HUES48 (cell line): ENCODE measurements at regions not wholly inside any gene's neighbourhood (a gene's known extent, or its start where the extent isn't known, plus 50 kb on each side); places are given as distances from the start of the nearest gene placed in this dataset.
"Not testable (repeated sequence)": the region's sequence is repeated elsewhere in the genome, so short reads cannot be mapped to it uniquely, and the experiment has no call there.

Experiments
- H3K27ac ChIP-seq: one replicate; pipeline ENCODE4 v1.7.0; 2013; ENCODE audit warnings: low read depth, low read length, inconsistent platforms
- H3K27me3 ChIP-seq: 2 replicates; pipeline ENCODE4 v1.6.1; 2013; ENCODE audit warnings: mild to moderate bottlenecking, low read length; ENCODE audit not compliant: control insufficient read depth, insufficient read depth
- H3K36me3 ChIP-seq: 2 replicates; pipeline ENCODE4 v1.6.1; 2013; ENCODE audit warnings: low read length; ENCODE audit not compliant: control insufficient read depth, insufficient read depth
- H3K4me1 ChIP-seq: 2 replicates; pipeline ENCODE4 v1.6.1; 2013; ENCODE audit warnings: mild to moderate bottlenecking, low read length; ENCODE audit not compliant: control insufficient read depth, insufficient read depth
- H3K4me3 ChIP-seq: 2 replicates; pipeline ENCODE4 v1.5.1; 2013; ENCODE audit warnings: mild to moderate bottlenecking, low read depth, low read length
- H3K9ac ChIP-seq: 2 replicates; pipeline ENCODE4 v1.6.1; 2013; ENCODE audit warnings: mild to moderate bottlenecking, low read depth, low read length, moderate library complexity
- H3K9me3 ChIP-seq: 2 replicates; pipeline ENCODE4 v1.6.1; 2013; ENCODE audit warnings: low read length; ENCODE audit not compliant: control insufficient read depth, insufficient read depth

GRCh38 chr14:71810800-71811199 is 121.4 kb upstream of the RGS6 start:
- H3K36me3 ChIP-seq, H3K9ac ChIP-seq, H3K4me1 ChIP-seq, H3K27me3 ChIP-seq, H3K9me3 ChIP-seq, H3K27ac ChIP-seq, H3K4me3 ChIP-seq: not testable (repeated sequence)

- no peak overlapping the region for H3K4me3 ChIP-seq
Measured at GRCh38 chr14:71812693-71813092, 119.5 kb upstream of the RGS6 start.

GRCh38 chr14:71815110-71815509 is 117.1 kb upstream of the RGS6 start:
- no peaks in the 10 kb centered on the region for H3K27me3 ChIP-seq
- no peak overlapping the region for H3K27ac ChIP-seq
- H3K4me3 ChIP-seq = no peak overlapping the region
- H3K4me1 ChIP-seq = no peaks in the 10 kb centered on the region
- no peak overlapping the region for H3K9ac ChIP-seq
- H3K36me3 ChIP-seq = no peaks in the 10 kb centered on the region
- no peaks in the 10 kb centered on the region for H3K9me3 ChIP-seq

More at GRCh38 chr14:71812693-71813092, 119.5 kb upstream of the RGS6 start:
- Histone ChIP-seq H3K9me3 (no peaks in the 10 kb centered on the region), H3K27ac (no peak overlapping the region), H3K9ac (no peak overlapping the region), H3K27me3 (no peaks in the 10 kb centered on the region), H3K36me3 (no peaks in the 10 kb centered on the region), H3K4me1 (no peaks in the 10 kb centered on the region)

GRCh38 chr14:71824816-71825215 is 107.4 kb upstream of the RGS6 start:
- no peaks in the 10 kb centered on the region for H3K9me3 ChIP-seq
- H3K9ac ChIP-seq = no peak overlapping the region
- no peaks in the 10 kb centered on the region for H3K27me3 ChIP-seq
- no peaks in the 10 kb centered on the region for H3K36me3 ChIP-seq
- peaks cover 9% of the 10 kb centered on the region for H3K4me1 ChIP-seq
- no peak overlapping the region for H3K27ac ChIP-seq
- no peak overlapping the region for H3K4me3 ChIP-seq

GRCh38 chr14:71833476-71833875 is 98.8 kb upstream of the RGS6 start:
- H3K9me3 ChIP-seq = no peaks in the 10 kb centered on the region
- H3K27ac ChIP-seq = no peak overlapping the region
- no peaks in the 10 kb centered on the region for H3K36me3 ChIP-seq
- no peaks in the 10 kb centered on the region for H3K27me3 ChIP-seq
- peaks cover 8% of the 10 kb centered on the region; the same call in 1 of the 2 replicates for H3K4me1 ChIP-seq
- H3K9ac ChIP-seq = no peak overlapping the region
- no peak overlapping the region for H3K4me3 ChIP-seq

GRCh38 chr14:71834284-71835204 is 97.7 kb upstream of the RGS6 start:
- H3K9ac ChIP-seq = no peak overlapping the region
- no peak overlapping the region for H3K4me3 ChIP-seq
- no peaks in the 10 kb centered on the region for H3K27me3 ChIP-seq
- H3K9me3 ChIP-seq = no peaks in the 10 kb centered on the region
- H3K27ac ChIP-seq = no peak overlapping the region
- no peaks in the 10 kb centered on the region for H3K36me3 ChIP-seq
- H3K4me1 ChIP-seq = peaks cover 8% of the 10 kb centered on the region; the same call in 1 of the 2 replicates

- Histone ChIP-seq H3K9ac (no peak overlapping the region), H3K9me3 (peaks cover 5% of the 10 kb centered on the region; the same call in 1 of the 2 replicates), H3K27ac (no peak overlapping the region), H3K27me3 (no peaks in the 10 kb centered on the region), H3K36me3 (no peaks in the 10 kb centered on the region), H3K4me3 (no peak overlapping the region), H3K4me1 (0 out of 2 replicates have a peak, but pooled peaks cover 4% of the 10 kb centered on the region)
Measured at GRCh38 chr14:71852181-71852580, 80.0 kb upstream of the RGS6 start.

GRCh38 chr14:71855399-71856036 is 76.7 kb upstream of the RGS6 start:
- Histone ChIP-seq H3K27me3 (no peaks in the 10 kb centered on the region), H3K4me1 (no peaks in the 10 kb centered on the region), H3K36me3 (no peaks in the 10 kb centered on the region), H3K9me3 (no peaks in the 10 kb centered on the region), H3K9ac (no peak overlapping the region), H3K27ac (no peak overlapping the region), H3K4me3 (no peak overlapping the region)

GRCh38 chr14:71856199-71856919 is 75.9 kb upstream of the RGS6 start:
- Histone ChIP-seq H3K9ac (no peak overlapping the region), H3K36me3 (no peaks in the 10 kb centered on the region), H3K9me3 (no peaks in the 10 kb centered on the region), H3K27me3 (no peaks in the 10 kb centered on the region), H3K27ac (no peak overlapping the region), H3K4me1 (no peaks in the 10 kb centered on the region), H3K4me3 (no peak overlapping the region)

- Histone ChIP-seq H3K9ac (no peak overlapping the region), H3K27ac (no peak overlapping the region), H3K9me3 (no peaks in the 10 kb centered on the region), H3K27me3 (no peaks in the 10 kb centered on the region), H3K36me3 (no peaks in the 10 kb centered on the region), H3K4me3 (no peak overlapping the region), H3K4me1 (no peaks in the 10 kb centered on the region)
Measured at GRCh38 chr14:71863049-71863448, 69.2 kb upstream of the RGS6 start.

GRCh38 chr14:71863766-71864165 is 68.5 kb upstream of the RGS6 start:
- Histone ChIP-seq H3K27ac (no peak overlapping the region), H3K9ac (no peak overlapping the region), H3K27me3 (no peaks in the 10 kb centered on the region), H3K4me3 (no peak overlapping the region), H3K36me3 (no peaks in the 10 kb centered on the region), H3K4me1 (no peaks in the 10 kb centered on the region), H3K9me3 (no peaks in the 10 kb centered on the region)
